ENCODE measurements at regions not wholly inside any gene's neighbourhood (a gene's known extent, or its start where the extent isn't known, plus 50 kb on each side); places are given as distances from the start of the nearest gene placed in this dataset.
A peak's percentile ranks its signal among the peaks of the same experiment; 100 is the strongest.

DNA sequence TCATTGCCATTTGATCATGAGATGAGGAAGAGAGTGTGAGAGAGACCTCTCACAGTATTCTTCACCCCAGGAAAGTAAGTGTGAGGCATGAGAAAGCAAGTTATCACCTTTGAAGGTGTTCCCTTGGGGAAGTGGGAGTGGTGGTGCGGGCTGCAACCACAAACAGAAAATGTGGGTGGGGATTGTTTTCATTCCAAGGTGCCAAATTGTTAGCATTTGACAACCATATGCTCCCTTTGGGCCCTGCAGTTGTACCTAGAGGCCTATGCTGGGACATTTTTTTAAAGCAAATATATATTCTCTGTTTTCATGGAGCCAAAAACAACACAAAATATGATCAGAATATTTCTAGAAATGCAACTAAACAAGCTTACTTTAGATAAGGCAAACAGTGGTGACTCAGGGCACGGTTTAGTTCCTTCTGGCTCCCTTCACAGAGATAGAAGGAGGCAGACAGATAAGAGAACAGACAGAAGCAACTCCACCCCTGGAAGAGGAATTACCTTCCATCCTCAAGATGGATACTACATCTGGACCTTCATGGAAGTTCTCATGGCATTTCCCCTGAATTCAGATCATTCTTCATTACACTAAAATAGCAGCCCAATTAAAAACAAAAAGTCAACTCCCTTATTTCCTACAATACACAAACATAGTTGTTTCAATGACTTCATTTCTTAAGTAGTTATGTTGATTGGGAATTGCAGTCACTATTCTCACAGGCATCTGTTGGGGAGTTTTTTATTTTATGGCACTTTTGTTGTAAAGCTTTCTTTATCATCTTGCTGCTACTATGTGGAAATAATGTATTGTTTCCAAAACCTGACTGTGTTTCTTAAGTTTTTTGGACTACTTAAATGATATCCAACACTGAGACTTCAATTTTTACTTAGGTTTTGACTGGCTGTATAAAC is 416.6 kb downstream of the PLK2 start:
- no peak overlapping the region for H3K4me3 ChIP-seq (ENCODE audit: low read length)
- no peaks in the 10 kb centered on the region for H3K9me3 ChIP-seq (ENCODE audit: control insufficient read depth, insufficient read depth, low read length)
- no peaks in the 10 kb centered on the region for H3K27me3 ChIP-seq (ENCODE audit: control insufficient read depth, insufficient read depth, low read length)
- DNase-seq (no peak), ATAC-seq (peak in 2 of 3 donors; percentile 36 to 60)
- Mint-ChIP-seq H3K4me1 (peaks cover 36 to 38% of the 10 kb centered on the region in 2 donors), H3K36me3 (no peaks in the 10 kb centered on the region), H3K9me3 (peaks cover 0 to 2% of the 10 kb centered on the region in 2 donors), H3K27ac (peak overlapping the region; percentile 49 to 73), H3K27me3 (ENCODE audit: low read depth in 2 of 2) (no peaks in the 10 kb centered on the region), H3K4me3 (peak overlapping the region; percentile 48)
- no peaks in the 10 kb centered on the region for H3K4me1 ChIP-seq (ENCODE audit: control insufficient read depth, insufficient read depth, low read length)
- H3K36me3 ChIP-seq (ENCODE audit: control insufficient read depth, insufficient read depth, low read length): no peaks in the 10 kb centered on the region
- intact Hi-C loops (cut with micrococcal nuclease): no loop called here
- WGBS (ENCODE audit: insufficient coverage): 36% methylated on average over 2 of the region's 2 CpGs
- H3K27ac ChIP-seq (ENCODE audit: low read length): no peak overlapping the region
- TF ChIP-seq, protein P1, sequence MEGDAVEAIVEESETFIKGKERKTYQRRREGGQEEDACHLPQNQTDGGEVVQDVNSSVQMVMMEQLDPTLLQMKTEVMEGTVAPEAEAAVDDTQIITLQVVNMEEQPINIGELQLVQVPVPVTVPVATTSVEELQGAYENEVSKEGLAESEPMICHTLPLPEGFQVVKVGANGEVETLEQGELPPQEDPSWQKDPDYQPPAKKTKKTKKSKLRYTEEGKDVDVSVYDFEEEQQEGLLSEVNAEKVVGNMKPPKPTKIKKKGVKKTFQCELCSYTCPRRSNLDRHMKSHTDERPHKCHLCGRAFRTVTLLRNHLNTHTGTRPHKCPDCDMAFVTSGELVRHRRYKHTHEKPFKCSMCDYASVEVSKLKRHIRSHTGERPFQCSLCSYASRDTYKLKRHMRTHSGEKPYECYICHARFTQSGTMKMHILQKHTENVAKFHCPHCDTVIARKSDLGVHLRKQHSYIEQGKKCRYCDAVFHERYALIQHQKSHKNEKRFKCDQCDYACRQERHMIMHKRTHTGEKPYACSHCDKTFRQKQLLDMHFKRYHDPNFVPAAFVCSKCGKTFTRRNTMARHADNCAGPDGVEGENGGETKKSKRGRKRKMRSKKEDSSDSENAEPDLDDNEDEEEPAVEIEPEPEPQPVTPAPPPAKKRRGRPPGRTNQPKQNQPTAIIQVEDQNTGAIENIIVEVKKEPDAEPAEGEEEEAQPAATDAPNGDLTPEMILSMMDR (IDR thresholded peaks at IDR 0.05): no peak

DNA sequence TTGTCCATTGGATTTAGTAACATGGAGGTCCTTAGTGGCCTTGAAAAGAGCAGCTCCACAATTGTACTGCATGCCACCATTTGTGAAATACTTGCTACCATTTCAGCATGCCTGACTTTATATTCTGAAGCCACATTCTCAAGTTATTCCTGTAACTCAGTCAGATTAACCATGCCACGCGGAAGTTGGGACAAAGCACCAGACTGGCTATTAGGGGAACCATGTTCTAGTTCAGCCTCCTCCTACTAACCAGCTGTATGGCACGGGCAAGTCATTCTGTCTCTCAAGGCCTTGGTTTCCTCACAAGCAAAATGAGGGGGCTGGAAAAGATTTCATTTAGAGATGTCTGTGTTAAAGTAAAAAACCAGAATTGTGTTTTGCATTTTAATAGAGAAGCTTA is 418.0 kb downstream of the PLK2 start:
- Histone ChIP-seq H3K4me3 (ENCODE audit: low read length) (no peak overlapping the region), H3K27ac (ENCODE audit: low read length) (no peak overlapping the region), H3K4me1 (ENCODE audit: control insufficient read depth, insufficient read depth, low read length) (no peaks in the 10 kb centered on the region), H3K27me3 (ENCODE audit: control insufficient read depth, insufficient read depth, low read length) (no peaks in the 10 kb centered on the region), H3K36me3 (ENCODE audit: control insufficient read depth, insufficient read depth, low read length) (no peaks in the 10 kb centered on the region), H3K9me3 (ENCODE audit: control insufficient read depth, insufficient read depth, low read length) (no peaks in the 10 kb centered on the region)
- Mint-ChIP-seq H3K4me3 (peak overlapping the region; percentile 7), H3K27me3 (ENCODE audit: low read depth in 2 of 2) (no peaks in the 10 kb centered on the region), H3K27ac (peak overlapping the region in 1 of 2 donors; percentile 73), H3K36me3 (no peaks in the 10 kb centered on the region), H3K4me1 (peaks cover 36 to 38% of the 10 kb centered on the region in 2 donors), H3K9me3 (peaks cover 0 to 2% of the 10 kb centered on the region in 2 donors)
- intact Hi-C loops (cut with micrococcal nuclease): no loop called here
- WGBS (ENCODE audit: insufficient coverage): 94% methylated on average over 3 of the region's 3 CpGs
- TF ChIP-seq, protein P1 (IDR thresholded peaks at IDR 0.05): no peak
- DNase-seq: no peak
- ATAC-seq: no peak

GRCh38 chr5:58040846-58041245 is 419.0 kb downstream of the PLK2 start:
- Histone ChIP-seq H3K4me1 (ENCODE audit: control insufficient read depth, insufficient read depth, low read length) (no peaks in the 10 kb centered on the region), H3K27ac (ENCODE audit: low read length) (no peak overlapping the region), H3K36me3 (ENCODE audit: control insufficient read depth, insufficient read depth, low read length) (no peaks in the 10 kb centered on the region), H3K4me3 (ENCODE audit: low read length) (no peak overlapping the region), H3K27me3 (ENCODE audit: control insufficient read depth, insufficient read depth, low read length) (no peaks in the 10 kb centered on the region), H3K9me3 (ENCODE audit: control insufficient read depth, insufficient read depth, low read length) (no peaks in the 10 kb centered on the region)
- H3K27me3 Mint-ChIP-seq (ENCODE audit: low read depth in 2 of 2): no peaks in the 10 kb centered on the region
- intact Hi-C loops (cut with micrococcal nuclease): no loop called here
- H3K9me3 Mint-ChIP-seq: peaks cover 0 to 2% of the 10 kb centered on the region in 2 donors
- H3K36me3 Mint-ChIP-seq: no peaks in the 10 kb centered on the region
- DNase-seq (no peak), ATAC-seq (no peak)
- H3K4me3 Mint-ChIP-seq: no peak overlapping the region
- peak overlapping the region in 1 of 2 donors; percentile 3 for H3K27ac Mint-ChIP-seq
- no CpG with 5 or more reads among the region's 1 CpG for WGBS (ENCODE audit: insufficient coverage)
- H3K4me1 Mint-ChIP-seq: peaks cover 36 to 38% of the 10 kb centered on the region in 2 donors
- TF ChIP-seq, protein P1 (IDR thresholded peaks at IDR 0.05): no peak
